ENCODE measurements at regions not wholly inside any gene's neighbourhood (a gene's known extent, or its start where the extent isn't known, plus 50 kb on each side); places are given as distances from the start of the nearest gene placed in this dataset.

DNA sequence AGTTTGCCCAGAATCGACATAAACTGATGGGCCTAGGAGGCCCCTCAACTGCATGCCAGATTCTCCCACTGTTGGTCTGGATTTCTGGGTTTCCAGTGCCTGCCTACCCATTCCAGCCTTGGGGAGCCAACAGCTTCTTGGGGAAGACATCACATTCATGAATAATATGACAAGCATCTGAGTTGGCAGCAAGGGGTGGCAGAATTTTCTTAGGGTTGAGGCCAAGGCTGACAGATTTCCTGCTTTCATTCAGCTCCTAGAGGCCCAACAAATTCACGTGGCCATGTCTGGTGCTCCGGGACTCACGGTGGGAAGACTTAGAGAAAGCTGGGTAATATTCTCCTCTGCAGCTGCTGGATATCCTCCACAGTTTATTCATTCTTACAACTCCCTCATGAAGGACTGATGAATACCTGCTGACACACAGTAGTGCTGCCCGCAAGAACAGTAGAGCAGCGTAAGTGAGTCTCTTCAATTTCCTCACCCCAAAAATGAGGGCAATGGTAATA lies 305.0 kb upstream of the TNC start:
- TF ChIP-seq EP300 (IDR thresholded peaks at IDR 0.05; ENCODE audit: borderline replicate concordance), result no peak
- TF ChIP-seq CREB1 (IDR thresholded peaks at IDR 0.05; ENCODE audit: low read depth), result no peak
- no peak for TF ChIP-seq YY1 (IDR thresholded peaks at IDR 0.05; ENCODE audit: low read depth)
- no peak for TF ChIP-seq ZBTB7A (IDR thresholded peaks at IDR 0.05; ENCODE audit: low read depth)
- no peak for TF ChIP-seq TCF12 (IDR thresholded peaks at IDR 0.05; ENCODE audit: low read depth)
- TF ChIP-seq, protein P1, sequence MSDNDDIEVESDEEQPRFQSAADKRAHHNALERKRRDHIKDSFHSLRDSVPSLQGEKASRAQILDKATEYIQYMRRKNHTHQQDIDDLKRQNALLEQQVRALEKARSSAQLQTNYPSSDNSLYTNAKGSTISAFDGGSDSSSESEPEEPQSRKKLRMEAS (IDR thresholded peaks at IDR 0.05), result no peak
- TF ChIP-seq RAD21 (IDR thresholded peaks at IDR 0.05; ENCODE audit: low read depth), result no peak
- no peak for TF ChIP-seq TEAD4 (IDR thresholded peaks at IDR 0.05)
- no peak for TF ChIP-seq FOXM1 (IDR thresholded peaks at IDR 0.05; ENCODE audit: borderline replicate concordance, low read depth)
